Activated naive CD4-positive, alpha-beta T cell treated with anti-CD3 and anti-CD28 coated beads for 36 hours (primary cell): ENCODE measurements at regions not wholly inside any gene's neighbourhood (a gene's known extent, or its start where the extent isn't known, plus 50 kb on each side); places are given as distances from the start of the nearest gene placed in this dataset.
"Not testable (repeated sequence)": the region's sequence is repeated elsewhere in the genome, so short reads cannot be mapped to it uniquely, and the experiment has no call there.

ENCODE experiments used
- CTCF ChIA-PET: fragments of 350-600 bp; sonication (Branson Sonifier 250); formaldehyde crosslinking; loops from one replicate; lab custom pipeline; 2021; ENCODE audit warnings: antibody characterized with exemption; lab: Charles Lee
- DNase-seq: peaks from one replicate; pipeline ENCODE4 v3.0.0-alpha.2; 2020
- H3K27ac Mint-ChIP-seq: one replicate; pipeline ENCODE4 v1.8.0; 2021; ENCODE audit warnings: mild to moderate bottlenecking, mixed read lengths
- H3K27me3 Mint-ChIP-seq: one replicate; pipeline ENCODE4 v1.8.0; 2021; ENCODE audit warnings: low read depth, mixed read lengths
- H3K36me3 Mint-ChIP-seq: one replicate; pipeline ENCODE4 v1.8.0; 2021; ENCODE audit warnings: low read depth, mixed read lengths
- H3K4me1 Mint-ChIP-seq: one replicate; pipeline ENCODE4 v1.8.0; 2021; ENCODE audit warnings: low read depth, mixed read lengths
- H3K4me3 Mint-ChIP-seq: one replicate; pipeline ENCODE4 v1.8.0; 2021; ENCODE audit warnings: mild to moderate bottlenecking, moderate library complexity, mixed read lengths
- H3K9me3 Mint-ChIP-seq: one replicate; pipeline ENCODE4 v1.8.0; 2021; ENCODE audit warnings: mixed read lengths
- intact Hi-C: fragments of 100-400 bp; cut with micrococcal nuclease; formaldehyde crosslinking; loops from one replicate; pipeline ENCODE4 v1.15.1; 2023

DNA sequence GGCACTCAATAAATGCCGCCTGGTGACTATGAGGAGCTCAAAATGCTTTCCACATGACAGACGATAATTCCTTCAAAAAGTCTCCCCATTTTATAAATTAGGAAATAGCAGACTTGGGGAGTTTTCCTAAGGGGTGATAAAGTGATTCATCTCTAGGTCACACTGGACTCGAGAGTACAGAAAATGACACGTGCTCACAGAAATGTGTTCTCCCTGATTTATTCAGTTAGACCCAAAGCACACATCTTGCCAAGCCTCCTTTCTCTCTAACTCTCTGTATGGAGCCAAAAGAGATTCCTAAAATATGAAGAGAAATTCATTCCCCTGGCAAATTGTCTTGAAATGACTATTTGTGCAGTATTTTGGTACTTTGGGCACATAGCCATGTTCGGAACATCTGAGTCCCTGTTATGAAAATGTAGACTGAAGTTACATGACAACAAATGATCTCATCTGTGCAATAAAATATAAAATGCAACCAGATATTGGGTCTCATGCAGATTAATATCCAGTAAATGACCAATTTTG is 381.1 kb downstream of the TFAP2B start:
- Mint-ChIP-seq H3K27me3 (no peaks in the 10 kb centered on the region), H3K9me3 (no peaks in the 10 kb centered on the region), H3K4me1 (no peaks in the 10 kb centered on the region), H3K27ac (no peak overlapping the region), H3K4me3 (no peak overlapping the region), H3K36me3 (no peaks in the 10 kb centered on the region)
- no peak for DNase-seq
- CTCF ChIA-PET, result no interaction called here
- intact Hi-C loops, result no loop called here

DNA sequence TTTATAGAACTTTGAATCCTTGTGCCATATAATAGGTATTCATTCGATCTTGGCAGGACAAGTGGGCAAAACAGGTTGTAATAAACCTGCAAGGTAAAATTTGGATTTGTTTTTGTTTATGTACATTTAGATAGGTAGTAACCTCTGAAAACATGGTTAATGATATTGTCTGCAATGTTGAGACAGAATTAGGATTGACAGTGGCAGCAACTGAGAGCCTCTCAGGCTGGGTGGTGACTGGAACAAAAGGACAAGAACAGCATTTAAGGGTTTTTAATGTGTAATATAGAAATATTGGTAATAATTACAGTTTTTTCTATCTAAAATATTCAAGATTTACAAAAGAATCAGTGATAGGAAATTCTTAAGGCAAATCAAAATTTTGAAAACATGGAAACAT is 382.0 kb downstream of the TFAP2B start:
- H3K27ac Mint-ChIP-seq, result no peak overlapping the region
- no peak overlapping the region for H3K4me3 Mint-ChIP-seq
- intact Hi-C loops, result no loop called here
- no peak for DNase-seq
- H3K4me1 Mint-ChIP-seq, result no peaks in the 10 kb centered on the region
- CTCF ChIA-PET, result no interaction called here
- no peaks in the 10 kb centered on the region for H3K36me3 Mint-ChIP-seq
- no peaks in the 10 kb centered on the region for H3K27me3 Mint-ChIP-seq
- H3K9me3 Mint-ChIP-seq, result no peaks in the 10 kb centered on the region

DNA sequence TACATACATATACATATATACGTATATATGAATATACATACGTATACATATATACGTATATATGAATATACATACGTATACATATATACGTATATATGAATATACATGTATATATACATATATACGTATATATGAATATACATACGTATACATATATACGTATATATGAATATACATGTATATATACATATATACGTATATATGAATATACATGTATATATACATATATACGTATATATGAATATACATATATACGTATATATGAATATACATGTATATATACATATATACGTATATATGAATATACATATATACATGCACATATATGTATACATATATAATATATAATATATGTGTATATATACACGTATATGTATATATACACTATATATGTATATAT is 384.0 kb downstream of the TFAP2B start:
- H3K27me3 Mint-ChIP-seq, H3K27ac Mint-ChIP-seq, H3K4me3 Mint-ChIP-seq, intact Hi-C loops, H3K9me3 Mint-ChIP-seq, CTCF ChIA-PET, H3K4me1 Mint-ChIP-seq, H3K36me3 Mint-ChIP-seq, DNase-seq: not testable (repeated sequence)

DNA sequence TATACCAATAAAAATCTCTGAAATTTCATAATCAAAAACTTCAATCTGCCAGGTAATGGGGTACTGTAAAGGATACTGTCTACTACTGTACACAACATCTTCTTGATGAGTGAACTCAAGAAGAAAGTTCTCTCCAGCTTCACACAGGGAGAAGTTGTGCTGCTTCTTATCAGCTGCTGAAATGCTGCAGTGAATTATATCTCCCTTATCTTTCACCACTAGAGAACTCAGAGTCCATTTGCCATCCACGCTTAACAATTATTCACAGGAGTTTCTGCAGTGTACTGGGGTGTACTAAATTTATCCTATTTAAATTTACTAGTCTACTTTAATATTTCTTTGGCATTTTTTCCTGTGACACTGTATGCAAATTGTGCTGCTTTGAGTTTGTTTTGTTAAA is 384.8 kb downstream of the TFAP2B start:
- Mint-ChIP-seq H3K27me3 (no peaks in the 10 kb centered on the region), H3K36me3 (no peaks in the 10 kb centered on the region), H3K27ac (no peak overlapping the region), H3K4me3 (no peak overlapping the region), H3K9me3 (no peaks in the 10 kb centered on the region), H3K4me1 (no peaks in the 10 kb centered on the region)
- intact Hi-C loops, result no loop called here
- CTCF ChIA-PET, result interaction anchor here (0.8 kb wide), 1 partner anchor 13 kb away, joined by 3 read pairs; no protein-coding TSS in a partner anchor
- no peak for DNase-seq

DNA sequence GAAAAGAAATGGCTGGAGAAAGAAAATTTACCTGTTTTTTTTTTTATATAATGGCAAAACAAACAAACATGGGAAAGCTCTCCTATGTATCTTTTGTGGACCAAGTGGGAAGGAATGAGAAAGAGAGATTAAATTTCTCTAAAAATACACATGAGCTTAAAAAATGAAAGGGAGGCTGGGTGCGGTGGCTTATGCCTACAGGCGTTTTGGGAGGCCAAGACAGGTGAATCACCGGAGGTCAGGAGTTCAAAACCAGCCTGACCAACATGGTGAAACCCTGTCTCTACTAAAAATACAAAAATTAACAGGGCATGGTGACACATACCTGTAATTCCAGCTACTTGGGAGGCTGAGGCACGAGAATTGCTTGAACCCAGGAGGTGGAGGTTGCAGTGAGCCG is 388.0 kb downstream of the TFAP2B start:
- DNase-seq, H3K4me3 Mint-ChIP-seq, H3K36me3 Mint-ChIP-seq, H3K9me3 Mint-ChIP-seq, H3K4me1 Mint-ChIP-seq, H3K27me3 Mint-ChIP-seq, intact Hi-C loops, CTCF ChIA-PET, H3K27ac Mint-ChIP-seq: not testable (repeated sequence)

DNA sequence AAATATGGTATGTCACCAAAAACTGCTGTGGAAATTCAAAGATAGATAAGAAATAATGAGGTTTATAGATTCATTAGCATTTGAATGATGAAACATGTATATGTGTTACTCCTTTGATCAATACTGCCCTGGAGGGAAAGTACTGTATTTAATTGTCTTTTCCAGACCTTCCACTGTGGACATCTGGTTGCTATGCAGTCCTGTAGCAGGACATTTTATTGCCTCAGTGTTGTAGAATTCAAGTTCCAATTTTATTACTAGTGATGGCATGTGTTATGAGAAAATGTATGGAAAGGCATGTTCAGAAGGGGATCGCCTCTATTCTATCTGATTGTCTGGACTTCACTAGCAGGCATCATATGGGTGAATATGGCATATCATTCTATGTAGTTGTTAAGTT is 391.0 kb downstream of the TFAP2B start:
- Mint-ChIP-seq H3K4me1 (no peaks in the 10 kb centered on the region), H3K36me3 (no peaks in the 10 kb centered on the region), H3K9me3 (no peaks in the 10 kb centered on the region), H3K4me3 (no peak overlapping the region), H3K27me3 (no peaks in the 10 kb centered on the region), H3K27ac (no peak overlapping the region)
- intact Hi-C loops, result no loop called here
- CTCF ChIA-PET, result no interaction called here
- DNase-seq, result no peak

DNA sequence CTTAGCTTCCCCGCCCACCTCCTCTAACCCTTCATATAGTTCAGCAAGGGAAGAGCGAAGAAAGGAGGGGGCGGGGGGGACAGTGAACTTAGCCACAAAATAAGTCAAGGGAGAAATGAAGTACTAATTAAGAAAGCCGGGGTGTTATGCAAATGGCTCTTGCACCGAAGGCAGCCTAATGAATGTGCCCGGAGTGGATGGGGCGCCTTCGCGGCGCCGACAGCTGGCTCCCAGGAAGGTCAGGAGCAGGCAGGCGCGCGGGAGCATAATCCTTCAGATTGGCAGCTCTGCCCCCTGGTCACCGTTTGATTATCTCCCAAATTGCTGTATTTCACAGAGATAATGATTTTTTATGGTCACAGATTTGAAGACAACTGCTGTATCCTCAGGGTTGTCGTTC is 395.1 kb downstream of the TFAP2B start:
- Mint-ChIP-seq H3K36me3 (no peaks in the 10 kb centered on the region), H3K4me1 (no peaks in the 10 kb centered on the region), H3K27ac (no peak overlapping the region), H3K4me3 (no peak overlapping the region), H3K27me3 (no peaks in the 10 kb centered on the region), H3K9me3 (peaks cover 3% of the 10 kb centered on the region)
- DNase-seq, result no peak
- intact Hi-C loops, result no loop called here
- CTCF ChIA-PET, result no interaction called here

DNA sequence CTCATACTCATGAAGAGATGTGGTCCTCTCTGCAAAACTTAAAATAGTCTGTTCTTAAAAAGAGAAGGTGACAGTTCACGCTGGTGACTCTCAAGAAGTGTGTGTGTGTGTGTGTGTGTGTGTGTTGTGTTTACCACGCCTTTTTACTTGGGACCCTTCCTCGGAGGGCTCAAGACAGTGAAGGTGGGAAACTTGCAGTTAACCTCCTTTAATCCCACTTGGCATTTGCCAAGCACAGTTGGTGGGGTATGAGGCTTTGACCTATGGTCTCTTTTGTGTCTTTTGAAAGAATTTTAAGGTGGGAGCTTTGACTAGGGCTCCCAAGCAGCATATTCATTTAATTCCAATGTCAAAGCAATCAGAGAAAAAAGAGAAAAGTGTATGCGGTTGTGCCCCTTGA is 395.8 kb downstream of the TFAP2B start:
- H3K27ac Mint-ChIP-seq, result no peak overlapping the region
- no peak overlapping the region for H3K4me3 Mint-ChIP-seq
- H3K9me3 Mint-ChIP-seq, result peaks cover 3% of the 10 kb centered on the region
- no peaks in the 10 kb centered on the region for H3K36me3 Mint-ChIP-seq
- CTCF ChIA-PET, result no interaction called here
- no peaks in the 10 kb centered on the region for H3K4me1 Mint-ChIP-seq
- H3K27me3 Mint-ChIP-seq, result no peaks in the 10 kb centered on the region
- intact Hi-C loops, result no loop called here
- DNase-seq, result no peak

DNA sequence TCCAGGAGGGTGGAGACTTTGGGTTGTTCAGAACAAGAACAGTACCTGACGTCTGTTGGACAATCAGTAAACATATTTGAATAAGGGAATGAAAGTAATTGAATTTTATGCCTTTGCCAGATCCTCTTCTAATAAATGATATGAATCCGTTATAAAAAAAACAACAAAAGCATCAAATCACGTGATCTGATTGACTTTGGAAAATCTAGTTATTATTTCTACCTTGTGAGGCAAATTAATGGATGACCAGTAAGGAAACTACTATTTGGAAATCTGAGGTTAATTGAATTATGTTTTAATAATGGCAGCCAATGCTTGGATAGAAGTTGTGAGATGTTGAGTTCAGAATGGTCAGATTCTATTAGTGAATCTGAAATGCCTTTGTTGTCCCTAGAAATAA is 399.5 kb downstream of the TFAP2B start:
- no peak for DNase-seq
- no peaks in the 10 kb centered on the region for H3K36me3 Mint-ChIP-seq
- CTCF ChIA-PET, result no interaction called here
- peaks cover 3% of the 10 kb centered on the region for H3K9me3 Mint-ChIP-seq
- H3K27ac Mint-ChIP-seq, result no peak overlapping the region
- intact Hi-C loops, result no loop called here
- H3K4me3 Mint-ChIP-seq, result no peak overlapping the region
- H3K4me1 Mint-ChIP-seq, result no peaks in the 10 kb centered on the region
- H3K27me3 Mint-ChIP-seq, result no peaks in the 10 kb centered on the region

DNA sequence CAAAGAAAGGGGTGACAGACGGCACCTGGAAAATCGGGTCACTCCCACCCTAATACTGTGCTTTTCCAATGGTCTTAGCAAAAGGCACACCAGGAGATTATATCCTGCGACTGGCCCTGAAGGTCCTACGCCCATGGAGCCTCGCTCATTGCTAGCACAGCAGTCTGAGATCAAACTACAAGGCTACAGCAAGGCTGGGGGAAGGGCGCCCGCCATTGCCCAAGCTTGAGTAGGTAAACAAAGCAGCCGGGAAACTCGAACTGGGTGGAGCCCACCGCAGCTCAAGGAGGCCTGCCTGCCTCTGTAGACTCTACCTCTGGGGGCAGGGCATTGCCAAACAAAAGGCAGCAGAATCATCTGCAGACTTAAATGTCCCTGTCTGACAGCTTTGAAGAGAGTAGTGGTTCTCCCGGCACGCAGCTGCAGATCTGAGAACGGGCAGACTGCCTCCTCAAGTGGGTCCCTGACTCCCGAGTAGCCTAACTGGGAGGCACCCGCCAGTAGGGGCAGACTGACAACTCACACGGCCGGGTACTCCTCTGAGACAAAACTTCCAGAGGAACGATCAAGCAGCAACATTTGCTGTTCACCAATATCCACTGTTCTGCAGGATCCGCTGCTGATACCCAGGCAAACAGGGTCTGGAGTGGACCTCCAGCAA is 406.0 kb downstream of the TFAP2B start:
- H3K27ac Mint-ChIP-seq, CTCF ChIA-PET, H3K27me3 Mint-ChIP-seq: not testable (repeated sequence)

DNA sequence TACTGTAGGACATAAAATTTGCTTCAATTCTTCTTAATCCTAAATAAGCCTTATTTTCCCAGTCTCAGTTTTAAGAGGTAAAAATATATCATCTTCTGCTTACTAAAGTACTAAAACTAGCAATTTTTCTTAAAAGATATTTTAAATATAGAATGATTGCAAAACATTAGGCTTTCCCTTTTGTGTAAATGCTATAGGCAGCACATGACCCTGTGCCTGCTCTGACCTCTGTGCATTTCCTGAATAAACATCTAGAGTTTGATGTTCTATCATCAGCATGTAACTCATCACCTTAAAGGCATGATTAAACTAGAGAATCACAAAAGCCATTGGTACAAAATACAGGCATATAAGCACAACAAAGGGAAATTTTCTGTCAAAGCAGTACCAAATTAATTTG is 422.7 kb downstream of the TFAP2B start:
- H3K4me1 Mint-ChIP-seq, result no peaks in the 10 kb centered on the region
- no peak overlapping the region for H3K27ac Mint-ChIP-seq
- intact Hi-C loops, result no loop called here

More for the DNA sequence above, 406.0 kb downstream of the TFAP2B start:
- H3K9me3 Mint-ChIP-seq, H3K4me1 Mint-ChIP-seq, intact Hi-C loops, DNase-seq, H3K4me3 Mint-ChIP-seq, H3K36me3 Mint-ChIP-seq: not testable (repeated sequence)

DNA sequence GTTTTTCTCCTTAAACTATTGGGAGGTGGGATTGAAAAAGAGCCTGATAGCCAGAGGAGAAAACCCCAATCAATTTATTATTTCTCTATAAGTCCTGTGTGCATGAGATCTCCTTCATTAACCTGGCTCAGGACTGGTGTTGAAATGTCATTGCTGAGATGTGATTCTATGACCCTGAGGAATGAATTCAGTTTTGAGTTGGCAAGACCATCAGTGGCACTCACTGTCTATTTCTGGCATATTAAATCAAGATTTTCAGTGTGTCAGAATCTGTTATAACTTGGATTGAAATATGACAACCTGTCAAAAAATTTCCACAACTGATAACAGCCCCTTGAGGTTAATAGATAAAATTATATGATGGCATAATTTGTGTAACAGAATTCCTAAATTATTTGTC is 431.1 kb downstream of the TFAP2B start:
- Mint-ChIP-seq H3K27ac (no peak overlapping the region), H3K9me3 (no peaks in the 10 kb centered on the region), H3K27me3 (no peaks in the 10 kb centered on the region), H3K4me3 (no peak overlapping the region), H3K4me1 (no peaks in the 10 kb centered on the region), H3K36me3 (no peaks in the 10 kb centered on the region)
- intact Hi-C loops, result no loop called here
- no peak for DNase-seq
- CTCF ChIA-PET, result no interaction called here

More for the DNA sequence above, 422.7 kb downstream of the TFAP2B start:
- CTCF ChIA-PET, result no interaction called here
- H3K36me3 Mint-ChIP-seq, result no peaks in the 10 kb centered on the region
- no peak overlapping the region for H3K4me3 Mint-ChIP-seq
- H3K9me3 Mint-ChIP-seq, result no peaks in the 10 kb centered on the region
- no peaks in the 10 kb centered on the region for H3K27me3 Mint-ChIP-seq
- DNase-seq, result no peak

DNA sequence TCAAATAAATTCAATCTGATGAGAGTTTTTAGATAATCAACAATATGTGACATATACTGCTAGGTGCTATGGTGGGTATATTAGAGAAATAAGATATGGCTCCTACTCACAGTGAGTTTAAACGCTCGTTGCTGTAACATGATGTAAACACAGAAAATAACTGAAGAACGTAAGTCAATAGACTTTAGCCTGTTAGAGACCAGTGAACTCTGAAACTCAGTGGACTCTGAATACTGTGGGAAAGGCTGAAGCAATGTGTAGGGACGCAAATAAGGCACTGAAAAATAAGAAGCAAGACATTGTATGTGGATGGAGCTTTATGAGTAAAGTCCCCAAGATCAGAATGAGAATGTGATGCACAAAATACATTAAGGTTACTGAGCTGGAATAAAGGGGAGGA is 431.6 kb downstream of the TFAP2B start:
- Mint-ChIP-seq H3K27ac (no peak overlapping the region), H3K4me3 (no peak overlapping the region), H3K36me3 (no peaks in the 10 kb centered on the region), H3K27me3 (no peaks in the 10 kb centered on the region), H3K4me1 (no peaks in the 10 kb centered on the region), H3K9me3 (no peaks in the 10 kb centered on the region)
- CTCF ChIA-PET, result no interaction called here
- no peak for DNase-seq
- intact Hi-C loops, result no loop called here
